GM18498 (cell line): ENCODE measurements at regions not wholly inside any gene's neighbourhood (a gene's known extent, or its start where the extent isn't known, plus 50 kb on each side); places are given as distances from the start of the nearest gene placed in this dataset.

Experiments used
- ATAC-seq: cut with Tn5 transposase; IDR thresholded peaks from one replicate; pipeline ENCODE4 v1.9.1; 2021; ENCODE audit warnings: mild to moderate bottlenecking, moderate library complexity; ENCODE audit not compliant: unreplicated experiment

DNA sequence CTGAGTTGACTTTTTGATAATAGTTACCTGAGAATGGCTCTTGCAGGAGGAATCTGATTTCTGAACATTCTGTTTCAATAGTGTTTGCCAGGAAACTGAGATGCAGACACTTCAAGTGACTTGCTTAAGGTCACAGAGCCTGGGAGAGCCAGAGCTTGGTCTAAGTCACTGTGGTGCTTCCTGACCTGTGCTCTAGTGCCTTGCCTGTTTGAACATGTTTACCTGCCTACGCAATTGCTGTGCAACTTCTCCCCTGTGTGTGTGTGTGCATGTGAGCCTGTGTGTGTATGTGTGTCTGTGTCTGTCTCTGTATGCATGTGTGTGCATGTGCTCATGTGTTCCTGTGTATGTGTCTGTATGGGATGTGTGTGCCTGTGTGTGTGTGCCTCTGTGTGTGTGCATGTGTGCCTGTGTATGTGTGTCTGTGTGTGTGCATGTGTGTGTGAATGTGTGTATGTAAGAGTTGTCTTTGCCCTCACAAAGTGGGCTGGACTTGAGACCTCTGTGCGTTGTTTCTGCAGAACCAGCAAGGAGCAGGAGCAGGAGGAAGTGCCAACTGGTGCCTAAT lies 185.8 kb downstream of the GADD45G start:
- ATAC-seq, result no peak

DNA sequence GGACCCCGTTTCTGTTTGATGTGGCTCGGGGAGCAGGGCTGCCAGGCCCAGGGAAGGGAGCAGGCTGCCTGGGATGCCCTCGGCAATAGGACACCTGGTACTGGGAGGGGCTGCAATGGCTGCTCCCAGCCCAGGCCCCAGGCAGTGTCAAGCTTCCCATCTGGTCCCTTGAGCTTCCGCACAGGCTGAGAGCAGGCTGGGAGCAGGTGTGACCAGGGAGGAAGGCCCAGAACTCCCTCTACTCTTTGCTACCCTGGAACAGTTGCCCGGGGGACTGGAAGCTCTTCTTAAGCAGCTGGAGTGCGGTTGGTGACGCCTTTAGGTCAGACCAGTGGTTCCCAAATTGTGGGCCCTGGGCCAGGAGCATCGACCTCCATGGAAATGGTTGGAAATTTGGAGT lies 186.9 kb downstream of the GADD45G start:
- ATAC-seq, result no peak

DNA sequence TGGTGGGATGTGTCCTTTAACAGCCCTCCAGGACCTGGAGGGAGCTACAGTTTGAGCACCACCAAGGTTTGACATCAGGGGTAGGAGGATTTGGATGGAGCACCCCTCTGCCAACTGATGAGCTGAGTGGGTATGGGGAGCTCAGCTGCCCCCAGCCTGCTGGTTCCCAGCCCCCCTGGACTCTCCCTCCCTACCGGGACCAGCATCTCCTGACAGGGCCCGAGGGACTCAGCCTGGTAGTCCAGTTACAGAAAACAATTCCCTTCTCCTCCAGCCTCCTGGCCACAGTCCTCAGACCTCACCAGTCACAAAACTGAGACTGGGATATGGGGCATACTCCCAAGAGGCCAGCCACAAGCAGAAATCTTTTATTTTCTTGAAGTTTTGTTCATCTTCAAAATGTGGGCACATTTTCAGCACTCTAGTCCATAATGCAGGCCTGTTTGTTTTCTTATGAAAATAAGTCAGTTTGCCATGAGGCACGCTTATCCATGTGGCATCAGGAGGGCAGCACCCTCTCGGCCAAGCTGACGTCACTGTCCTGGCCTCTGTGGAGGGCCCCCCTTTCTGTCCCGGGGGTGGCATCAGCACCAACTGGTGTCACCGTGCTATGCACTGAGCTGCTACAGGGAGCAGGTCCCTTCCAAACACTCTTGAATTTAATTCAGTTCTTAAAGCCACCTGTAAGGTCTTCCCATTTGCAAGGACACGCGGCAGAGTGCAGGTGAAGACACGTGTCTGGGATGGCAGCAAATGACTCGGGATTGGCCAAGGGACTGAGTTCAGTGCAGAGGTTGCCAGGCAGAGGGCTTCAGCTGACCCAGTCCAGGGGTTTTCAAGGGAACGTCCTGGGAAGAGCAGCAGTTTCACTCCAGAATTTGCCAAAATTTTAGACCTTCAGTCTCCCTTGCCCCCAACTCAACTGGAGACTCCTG lies 187.6 kb downstream of the GADD45G start:
- no peak for ATAC-seq

DNA sequence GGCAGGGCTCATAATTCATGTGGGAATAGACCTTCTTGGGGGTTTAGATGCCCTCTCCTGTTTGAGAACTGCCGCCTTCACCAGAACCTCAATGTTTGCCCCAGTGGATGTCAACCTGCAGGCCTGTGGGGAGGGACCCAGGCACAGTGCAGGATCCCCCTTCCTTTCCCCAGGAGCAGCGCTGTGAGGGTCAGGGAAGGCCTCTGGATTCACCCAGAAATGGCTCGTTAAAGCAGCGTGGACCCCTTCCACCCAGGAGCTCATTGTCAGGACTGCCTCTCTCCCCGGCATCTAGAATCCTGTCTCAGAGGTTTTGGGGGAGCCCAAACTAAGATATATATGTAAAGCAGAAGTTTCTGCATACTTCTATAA lies 188.3 kb downstream of the GADD45G start:
- ATAC-seq, result no peak

DNA sequence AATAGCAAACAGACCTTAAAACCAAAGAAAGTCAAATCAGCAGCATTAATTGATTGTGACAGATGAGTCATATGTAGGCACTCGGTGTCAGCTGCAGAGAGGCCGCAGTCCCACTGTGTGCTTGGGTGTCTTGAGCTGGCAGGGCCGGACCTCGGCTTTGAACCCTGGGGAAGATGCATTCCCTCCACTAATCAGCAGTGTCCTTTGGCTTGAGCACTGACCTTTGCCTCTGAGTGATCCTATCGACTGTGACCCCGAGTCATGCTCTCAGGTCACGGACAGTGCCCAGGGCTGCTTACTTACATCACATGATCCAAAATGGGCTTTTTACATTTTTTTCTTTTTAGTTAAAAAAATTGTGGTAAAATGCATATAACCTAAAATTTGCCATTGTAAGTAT lies 188.7 kb downstream of the GADD45G start:
- ATAC-seq, result no peak

DNA sequence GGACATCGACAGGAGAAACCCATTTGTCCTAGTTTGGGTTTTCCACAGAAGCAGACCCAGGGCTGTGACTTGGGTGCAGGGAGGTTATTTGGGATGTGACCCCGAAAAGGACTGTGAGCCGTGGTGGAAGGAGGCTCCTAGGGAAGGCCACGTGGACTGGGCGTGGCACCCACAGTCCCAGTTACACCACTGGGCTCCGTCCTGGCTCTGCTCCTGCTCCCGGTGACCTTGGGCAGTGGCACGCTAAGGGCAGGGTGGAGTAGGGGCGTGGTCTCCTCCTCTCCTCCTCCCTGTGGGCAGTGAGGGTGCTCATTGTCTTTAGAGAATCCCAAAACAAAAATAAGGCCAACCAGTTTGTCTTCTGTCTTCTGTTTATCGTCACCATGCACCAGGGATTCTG lies 190.1 kb downstream of the GADD45G start:
- ATAC-seq, result no peak

DNA sequence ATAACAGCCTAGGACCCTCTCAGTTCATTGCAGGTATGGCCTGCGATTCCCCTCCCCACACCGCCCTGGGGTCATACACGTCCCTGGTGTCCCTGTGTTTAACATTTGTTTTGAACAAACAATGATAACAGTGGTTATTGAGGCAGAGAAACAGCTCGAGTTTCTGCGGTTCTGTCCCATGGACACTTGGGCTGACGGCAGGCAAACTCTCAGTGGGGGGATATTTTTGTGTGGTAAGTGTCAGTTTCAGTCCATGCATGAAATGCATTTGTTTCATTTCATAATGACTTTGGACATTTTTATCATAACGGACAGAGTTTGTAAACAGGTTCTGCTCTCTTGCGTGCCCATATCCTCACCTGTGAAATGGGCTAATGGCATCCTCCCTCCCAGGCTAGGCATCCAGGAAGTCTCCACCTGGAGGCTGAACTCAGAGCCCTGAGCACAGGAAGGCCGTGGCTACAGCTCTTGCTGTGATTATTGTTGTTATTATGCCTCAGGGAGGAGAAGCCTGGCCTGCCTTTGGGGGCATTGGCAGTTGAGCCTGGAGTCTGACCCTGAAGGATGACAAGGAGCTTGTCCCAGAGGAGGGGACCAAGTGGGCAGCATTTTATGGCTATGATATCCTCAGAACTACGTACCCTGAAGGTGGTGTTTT lies 190.9 kb downstream of the GADD45G start:
- no peak for ATAC-seq

DNA sequence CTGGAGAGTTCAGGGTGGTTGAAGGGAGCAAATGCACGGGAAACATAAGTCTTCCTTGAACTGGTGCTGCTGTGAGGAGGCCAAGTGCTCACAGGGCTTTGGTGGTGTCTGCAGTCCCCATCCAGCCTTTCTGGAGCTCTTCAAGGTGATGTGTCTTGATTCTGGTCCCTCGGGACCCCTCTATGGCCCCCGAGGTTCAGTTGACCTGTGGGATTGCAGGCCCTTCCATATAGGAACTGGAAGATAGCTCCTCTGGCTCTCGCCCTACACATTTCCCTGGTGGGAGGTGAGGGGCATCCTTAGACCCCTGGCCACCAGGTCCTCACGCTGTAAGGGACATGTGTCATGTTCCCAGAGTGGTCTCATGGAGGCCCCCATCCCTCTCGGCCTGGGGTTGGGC lies 191.8 kb downstream of the GADD45G start:
- ATAC-seq, result no peak

DNA sequence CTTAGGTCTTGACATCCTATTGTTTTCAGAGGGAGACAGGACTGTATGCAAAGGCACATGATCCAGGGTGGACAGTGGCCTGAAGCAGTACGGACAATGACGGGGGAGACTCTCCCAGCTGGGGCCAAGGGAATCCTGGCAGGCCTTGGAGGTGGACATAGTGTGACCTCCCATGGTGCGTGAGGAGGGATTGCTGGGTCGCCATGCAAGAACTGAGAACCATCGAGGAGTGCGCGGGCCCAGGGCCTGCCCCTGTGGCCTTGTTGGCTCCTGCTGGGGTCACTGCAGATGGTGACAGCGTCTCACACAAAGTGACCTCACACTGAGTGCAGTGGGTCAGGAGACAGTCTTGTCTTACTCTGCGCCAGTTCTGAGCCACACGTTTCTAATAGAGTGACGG lies 192.4 kb downstream of the GADD45G start:
- ATAC-seq, result no peak

DNA sequence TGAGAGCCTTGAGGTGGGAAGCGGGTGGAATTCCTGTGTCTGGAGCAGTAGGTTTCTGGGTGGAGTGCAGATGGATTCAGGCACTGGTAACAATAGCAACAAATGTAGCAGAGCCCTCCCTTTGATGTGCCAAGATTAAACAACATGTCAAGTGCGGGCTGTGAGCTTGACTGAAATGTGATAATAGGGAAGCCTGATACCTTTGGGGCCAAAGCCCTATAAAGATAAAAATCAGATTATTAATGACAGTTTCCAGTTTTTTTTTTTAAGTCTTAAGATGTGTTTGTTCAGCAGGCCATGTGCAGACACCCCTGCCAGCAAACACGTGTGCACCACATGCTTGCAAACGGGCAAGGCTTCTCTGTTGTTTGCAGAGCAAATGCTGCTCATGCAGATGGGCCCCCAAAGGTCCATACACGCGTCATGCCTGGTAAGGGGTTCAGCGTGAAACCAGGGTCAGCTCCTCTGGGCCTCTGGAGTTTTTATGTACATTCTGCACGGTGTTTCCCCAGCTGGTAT lies 193.2 kb downstream of the GADD45G start:
- ATAC-seq, result no peak

DNA sequence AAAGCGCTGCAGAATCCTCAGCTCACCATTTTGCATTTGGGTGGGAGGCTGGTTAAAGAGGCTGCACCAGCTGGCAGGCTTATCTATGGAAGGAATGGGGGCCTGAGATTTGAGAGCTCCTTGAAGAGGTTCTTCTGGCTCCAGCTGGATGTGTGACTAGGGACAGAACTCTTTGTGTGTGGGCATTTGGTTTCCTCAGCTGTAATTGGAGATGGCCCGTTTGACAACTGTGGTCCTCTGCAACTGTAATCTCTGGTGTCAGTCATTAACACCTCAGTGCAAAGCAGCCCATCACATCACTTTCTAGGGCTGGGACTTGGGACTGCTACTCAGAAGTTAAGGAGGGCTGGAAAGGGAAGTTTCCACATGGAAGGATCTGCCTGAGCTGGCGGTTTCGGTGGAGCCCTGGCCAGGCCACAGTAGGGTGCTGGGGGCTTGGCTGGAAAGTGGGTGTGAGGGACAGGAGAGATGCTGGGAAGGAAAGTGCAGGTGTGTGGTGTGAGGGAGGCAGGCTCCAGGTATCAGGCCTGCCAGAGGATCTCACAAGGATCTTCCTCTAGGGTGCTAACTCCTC lies 193.8 kb downstream of the GADD45G start:
- no peak for ATAC-seq

DNA sequence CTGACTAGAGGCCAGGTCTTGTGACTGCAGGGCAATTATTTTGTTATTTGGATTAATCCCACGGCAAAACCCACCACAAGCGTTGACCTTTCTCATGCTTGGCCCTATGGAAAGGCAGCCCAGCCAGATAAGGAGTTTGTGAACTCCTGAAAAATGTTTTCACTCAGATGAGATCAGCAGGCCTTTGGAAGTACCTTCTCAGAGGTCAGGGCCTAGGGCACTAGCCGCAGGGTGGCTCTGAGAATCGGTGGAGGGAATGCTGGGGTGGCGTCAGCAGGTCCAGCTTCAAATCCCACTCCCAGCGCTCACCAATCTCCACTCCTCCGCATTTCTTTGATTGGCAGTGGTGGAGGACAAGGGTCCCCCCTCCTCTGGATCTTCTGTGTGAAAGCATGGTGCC lies 194.4 kb downstream of the GADD45G start:
- no peak for ATAC-seq

DNA sequence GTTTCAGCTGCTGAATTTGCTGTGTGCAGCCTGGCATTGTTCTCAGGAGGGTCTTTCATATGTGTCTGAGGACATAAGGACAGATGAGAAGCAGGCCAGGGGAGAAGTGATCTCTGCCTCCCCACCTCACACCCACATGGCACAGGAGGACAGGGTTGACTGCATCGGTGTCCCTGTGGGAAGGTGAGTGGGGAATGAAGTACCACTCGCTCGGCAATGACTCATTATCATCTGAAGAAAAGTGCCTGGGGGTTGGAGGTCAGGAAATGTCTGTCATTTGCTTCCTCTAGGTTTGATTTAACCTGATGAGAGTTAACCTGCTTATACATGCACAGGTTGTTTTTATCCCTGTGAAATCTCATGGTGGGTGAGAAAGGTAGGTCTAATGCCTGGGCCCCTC lies 195.0 kb downstream of the GADD45G start:
- ATAC-seq, result no peak

DNA sequence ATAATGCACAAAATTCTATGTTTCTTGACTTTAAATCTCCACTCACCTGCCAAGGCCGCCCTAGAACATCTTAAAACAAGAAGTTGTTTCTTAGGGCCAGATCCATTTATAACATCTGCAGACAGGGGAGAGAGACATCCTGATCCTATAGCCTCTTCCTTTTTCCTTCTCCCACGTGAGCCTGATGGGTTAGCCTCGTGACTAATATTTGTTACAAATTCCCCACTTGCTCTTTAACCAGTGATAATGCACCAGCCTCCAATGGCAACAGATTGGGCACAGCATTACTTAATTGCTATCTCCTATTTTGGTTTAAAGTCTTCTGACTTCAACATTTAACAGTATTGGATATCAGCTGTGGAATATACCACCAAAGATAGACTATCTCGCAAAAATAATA lies 196.5 kb downstream of the GADD45G start:
- ATAC-seq, result no peak

DNA sequence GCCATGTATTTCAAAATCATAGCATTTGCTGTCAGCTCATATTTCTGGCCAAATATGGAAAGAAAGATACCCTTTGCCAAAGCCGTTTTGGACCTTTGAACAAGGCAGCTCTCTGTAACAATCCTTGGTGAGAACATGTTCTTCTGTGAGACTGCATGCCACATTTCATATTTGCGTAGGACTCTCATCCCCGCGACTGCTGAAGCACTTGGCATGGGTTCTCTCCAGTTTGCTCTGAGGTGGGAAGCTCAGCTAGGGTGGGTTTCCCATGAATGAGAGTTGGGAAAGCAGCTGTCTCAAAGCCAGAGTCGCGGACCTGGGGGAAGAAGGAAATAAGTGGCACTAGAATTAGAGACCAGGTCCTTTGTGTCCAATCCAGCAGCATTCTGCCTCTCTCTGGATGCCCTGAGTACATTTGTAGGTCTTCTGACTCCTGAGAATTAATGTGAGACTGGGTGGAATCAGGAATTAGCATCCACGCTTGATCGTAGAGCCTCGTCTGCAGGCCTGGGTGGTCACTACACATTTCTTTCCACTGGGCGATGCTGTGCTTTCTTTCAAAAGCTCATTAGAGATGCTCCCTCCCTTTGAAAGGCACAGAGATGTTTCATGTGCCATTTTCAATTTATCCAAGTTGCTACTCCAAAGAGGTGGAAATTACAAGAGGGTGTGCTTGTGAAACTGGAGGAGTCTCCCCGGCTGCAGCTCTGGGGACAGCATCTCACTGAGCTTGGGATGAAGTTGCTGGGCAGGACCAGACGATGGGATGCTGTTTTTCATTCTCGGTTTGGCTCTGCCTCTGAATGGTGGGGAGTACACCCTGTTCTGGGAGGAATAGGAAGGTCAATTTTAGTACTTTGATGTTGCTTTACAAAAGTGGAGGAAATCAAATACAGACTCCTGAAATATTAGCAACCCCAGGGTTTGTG lies 197.2 kb downstream of the GADD45G start:
- no peak for ATAC-seq

DNA sequence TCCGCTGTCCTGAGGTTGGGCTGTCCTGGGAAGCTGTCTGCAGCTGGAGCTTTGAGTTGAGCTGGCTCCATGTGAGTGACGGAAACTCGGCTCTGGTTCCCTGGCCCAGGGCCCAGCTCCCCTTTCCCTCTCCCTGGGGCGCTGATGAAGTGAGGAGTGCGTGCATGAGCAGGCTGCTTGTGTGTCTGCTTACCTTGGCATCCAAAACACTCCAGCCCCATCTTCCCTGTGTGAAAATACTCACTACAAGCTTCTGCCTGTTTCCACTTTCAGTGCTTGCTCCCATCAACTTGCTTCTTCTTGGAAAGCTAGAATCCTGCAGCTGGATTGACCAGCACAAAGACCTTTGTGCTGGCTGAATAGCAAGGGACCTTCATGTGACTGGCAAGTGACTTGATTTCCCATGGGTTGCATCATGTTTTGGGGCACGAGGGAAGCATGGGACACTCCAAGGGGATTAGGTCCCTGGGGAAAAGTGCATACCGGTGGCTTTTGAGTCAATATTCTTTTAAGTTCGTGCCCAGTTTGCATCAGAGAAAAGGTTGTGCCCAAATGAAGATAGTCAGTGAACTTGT lies 198.1 kb downstream of the GADD45G start:
- ATAC-seq, result no peak

DNA sequence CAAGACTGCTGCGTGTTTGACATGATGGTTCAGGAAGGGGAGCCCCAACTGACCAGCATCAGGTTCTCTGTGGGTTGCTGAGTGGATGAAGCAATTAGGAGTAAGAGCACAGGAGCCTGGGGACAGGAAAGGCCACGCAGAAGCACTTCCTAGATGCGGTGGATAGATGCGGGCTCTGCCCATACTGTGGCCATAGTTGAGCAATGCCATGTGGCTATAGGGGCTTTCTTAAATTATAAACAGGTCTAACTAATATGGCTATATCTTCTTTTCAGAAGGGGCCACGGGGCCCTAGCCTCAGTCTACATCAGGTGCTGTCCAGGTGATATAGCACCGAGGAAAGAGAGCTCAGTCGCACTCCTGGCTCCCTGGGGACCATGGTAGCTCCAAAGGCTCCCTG lies 198.6 kb downstream of the GADD45G start:
- no peak for ATAC-seq

DNA sequence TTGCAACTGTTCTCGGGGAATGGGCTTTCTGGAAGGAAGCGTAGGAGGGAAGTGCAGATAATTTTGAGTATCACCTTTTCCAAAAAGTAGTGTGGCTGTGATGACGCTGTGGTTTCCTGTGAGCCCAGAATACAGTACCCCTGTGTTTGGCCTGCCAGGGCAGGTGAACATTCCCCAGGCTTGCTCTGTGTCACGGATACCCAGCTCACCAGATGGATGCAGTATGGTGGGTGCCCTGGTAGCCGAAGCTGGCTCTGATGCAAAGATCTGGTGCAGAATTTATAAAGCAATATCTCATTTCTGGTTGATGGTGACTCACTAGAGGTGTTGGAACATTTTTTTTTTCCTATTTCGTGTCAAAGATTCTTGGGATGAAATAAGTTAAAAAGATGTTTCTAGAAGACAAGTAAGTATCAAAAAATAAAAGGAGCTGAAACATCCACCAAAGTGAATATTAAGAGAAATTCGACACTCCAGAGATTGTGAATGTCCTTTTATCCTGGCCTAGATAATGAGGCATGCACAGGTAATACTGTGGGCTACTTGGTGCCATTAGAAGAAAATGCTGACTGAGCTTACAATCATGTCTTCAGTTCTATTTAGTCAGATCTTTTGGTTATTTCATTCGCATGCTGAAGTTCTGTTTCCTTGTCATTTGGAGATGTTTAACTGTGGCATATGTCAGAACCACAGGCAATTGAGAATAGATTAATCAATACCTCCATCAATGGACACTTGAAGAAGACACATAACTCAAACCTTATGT lies 200.1 kb downstream of the GADD45G start:
- ATAC-seq, result no peak

DNA sequence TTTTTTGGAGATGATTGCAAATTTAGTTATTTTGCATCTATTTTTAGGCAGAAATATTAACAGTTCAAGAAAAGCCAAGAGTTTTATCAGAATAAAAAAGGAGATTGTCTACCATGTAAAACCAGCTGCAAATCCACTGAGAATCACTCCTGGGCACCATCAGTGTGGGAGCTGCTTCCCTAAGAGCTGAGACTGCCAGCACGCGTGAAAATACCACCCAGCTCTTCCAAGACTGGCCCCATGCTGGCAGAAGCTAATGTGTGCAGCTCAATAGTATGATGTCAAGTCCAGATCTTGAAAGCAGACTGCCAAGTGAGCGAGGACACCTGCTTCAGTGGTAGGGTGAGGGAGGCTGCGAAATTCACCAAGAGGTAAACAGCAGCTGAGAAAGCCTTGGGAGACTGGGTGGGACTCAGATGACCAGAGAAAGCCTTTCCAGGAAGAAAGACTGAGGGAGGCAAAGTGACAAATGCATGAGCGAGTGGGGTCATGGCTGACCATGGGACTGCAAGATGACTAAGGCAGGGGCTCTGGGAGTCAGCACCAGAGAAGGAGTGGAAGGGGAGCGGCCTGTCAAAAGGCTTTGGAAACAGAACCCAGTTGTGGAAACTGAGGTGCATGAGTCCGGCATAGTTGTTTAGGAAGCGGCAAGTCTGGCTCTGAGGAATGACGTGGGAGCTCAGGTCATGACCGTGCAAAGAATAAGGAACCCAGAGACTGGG lies 200.9 kb downstream of the GADD45G start:
- no peak for ATAC-seq
